Esophagus muscularis mucosa (tissue), 4 donors: ENCODE measurements at regions not wholly inside any gene's neighbourhood (a gene's known extent, or its start where the extent isn't known, plus 50 kb on each side); places are given as distances from the start of the nearest gene placed in this dataset.

ENCODE experiments used
- DNase-seq: peaks from one replicate; pipeline ENCODE4 v3.0.0-alpha.2; 2017; ENCODE audit errors: extremely low spot score
- H3K27ac ChIP-seq, 4 donors: fragments of 200-600 bp; sonication (generic); replicated peaks in 1 of 4; 1 replicate in 3 of 4; 2 replicates in 1 of 4; pipeline ENCODE4 v1.5.1; 2016 to 2019; ENCODE audit warnings: mild to moderate bottlenecking in 1 of 4
- H3K27me3 ChIP-seq, 4 donors: fragments of 200-600 bp; sonication (generic); one replicate each; pipeline versions ENCODE4 v1.5.1 to v1.6.0; 2016 to 2019
- H3K36me3 ChIP-seq, 4 donors: fragments of 200-600 bp; sonication (generic); one replicate each; pipeline ENCODE4 v1.5.1; 2016 to 2019
- H3K4me1 ChIP-seq, 4 donors: fragments of 200-600 bp; sonication (generic); one replicate each; pipeline ENCODE4 v1.5.1; 2016 to 2019
- H3K4me3 ChIP-seq, 4 donors: fragments of 200-600 bp; sonication (generic); 1 replicate in 2 of 4; 2 replicates in 2 of 4; pipeline ENCODE4 v1.5.1; 2016 to 2019; ENCODE audit warnings: mild to moderate bottlenecking in 4 of 4, moderate library complexity in 1 of 4
- H3K9me3 ChIP-seq, 4 donors: fragments of 200-600 bp; sonication (generic); 1 replicate in 3 of 4; 2 replicates in 1 of 4; pipeline ENCODE4 v1.5.1; 2016 to 2019
- CTCF ChIP-seq, 3 experiments: fragments of 200-600 bp in 2 of 3; fragments of 450-650 bp in 1 of 3; sonication (generic) in 2 of 3; IDR thresholded peaks; one replicate each; pipeline ENCODE4 v1.5.1; 2017 to 2019; ENCODE audit warnings: antibody characterized with exemption in 3 of 3, mild to moderate bottlenecking in 2 of 3, moderate library complexity in 1 of 3
- EP300 ChIP-seq: sonication (generic); formaldehyde crosslinking; IDR thresholded peaks from one replicate; pipeline ENCODE4 v1.6.1; 2017; ENCODE audit warnings: antibody characterized with exemption
- POLR2A ChIP-seq: fragments of 450-650 bp; IDR thresholded peaks from one replicate; pipeline ENCODE4 v1.6.1; 2017; ENCODE audit warnings: antibody characterized with exemption, moderate library complexity, mild to moderate bottlenecking, low read depth
- POLR2AphosphoS5 ChIP-seq, 2 donors: sonication (generic); formaldehyde crosslinking; IDR thresholded peaks; one replicate each; pipeline ENCODE4 v1.6.1; 2017; ENCODE audit warnings: antibody characterized with exemption in 2 of 2
- WGBS: methylation state at CpG from one replicate; pipeline ENCODE4 v1.1.5; 2018; 5-methylcytosine and 5-hydroxymethylcytosine counted together
- intact Hi-C: fragments of 100-400 bp; cut with DNase I; formaldehyde crosslinking; loops from one replicate; pipeline ENCODE4 v1.15.1; 2023

GRCh38 chr10:4590807-4591206 is 235.2 kb upstream of the AKR1E2 start:
- DNase-seq, result no peak
- intact Hi-C loops, result no loop called here
- Histone ChIP-seq H3K36me3 (no peaks in the 10 kb centered on the region), H3K4me3 (no peak overlapping the region), H3K4me1 (peaks cover 0 to 26% (median 16%) of the 10 kb centered on the region in 4 donors), H3K9me3 (peaks cover 0 to 3% (median 0%) of the 10 kb centered on the region in 4 donors), H3K27me3 (no peaks in the 10 kb centered on the region), H3K27ac (no peak overlapping the region)
- 100% methylated on average over 1 of the region's 1 CpG for WGBS
- TF ChIP-seq POLR2AphosphoS5 (IDR thresholded peaks at IDR 0.05) (no peak), POLR2A (no peak), EP300 (no peak), CTCF (IDR thresholded peaks at IDR 0.05) (no peak)

GRCh38 chr10:4588824-4589223 is 237.2 kb upstream of the AKR1E2 start:
- Histone ChIP-seq H3K36me3 (no peaks in the 10 kb centered on the region), H3K4me3 (no peak overlapping the region), H3K9me3 (peaks cover 0 to 3% (median 0%) of the 10 kb centered on the region in 4 donors), H3K4me1 (peaks cover 0 to 26% (median 16%) of the 10 kb centered on the region in 4 donors), H3K27me3 (no peaks in the 10 kb centered on the region), H3K27ac (no peak overlapping the region)
- no peak for DNase-seq
- WGBS, result 67% methylated on average over 3 of the region's 3 CpGs
- intact Hi-C loops, result no loop called here
- TF ChIP-seq POLR2AphosphoS5 (IDR thresholded peaks at IDR 0.05) (no peak), CTCF (IDR thresholded peaks at IDR 0.05) (no peak), POLR2A (no peak), EP300 (no peak)

- TF ChIP-seq CTCF (IDR thresholded peaks at IDR 0.05), result no peak
- no peak for TF ChIP-seq POLR2AphosphoS5 (IDR thresholded peaks at IDR 0.05)
- no peak for TF ChIP-seq POLR2A
- no peak for TF ChIP-seq EP300
- peaks cover 0 to 26% (median 16%) of the 10 kb centered on the region in 4 donors for H3K4me1 ChIP-seq
- intact Hi-C loops, result no loop called here
- H3K27ac ChIP-seq, result peak overlapping the region; percentile 28 to 63 (median 51)
- H3K36me3 ChIP-seq, result no peaks in the 10 kb centered on the region
- 100% methylated on average over 1 of the region's 1 CpG for WGBS
- no peak for DNase-seq
- no peak overlapping the region for H3K4me3 ChIP-seq
- H3K9me3 ChIP-seq, result peaks cover 0 to 3% (median 0%) of the 10 kb centered on the region in 4 donors
- H3K27me3 ChIP-seq, result no peaks in the 10 kb centered on the region
These were observed 238.5 kb upstream of the AKR1E2 start for GRCh38 chr10:4587466-4587865.

- intact Hi-C loops, result no loop called here
- WGBS, result 44% methylated on average over 4 of the region's 4 CpGs
- peaks cover 0 to 26% (median 16%) of the 10 kb centered on the region in 4 donors for H3K4me1 ChIP-seq
- TF ChIP-seq EP300 (no peak), CTCF (IDR thresholded peaks at IDR 0.05) (no peak), POLR2A (no peak), POLR2AphosphoS5 (IDR thresholded peaks at IDR 0.05) (no peak)
- H3K36me3 ChIP-seq, result no peaks in the 10 kb centered on the region
- DNase-seq, result no peak
- no peak overlapping the region for H3K4me3 ChIP-seq
- no peaks in the 10 kb centered on the region for H3K27me3 ChIP-seq
- peaks cover 0 to 3% (median 0%) of the 10 kb centered on the region in 4 donors for H3K9me3 ChIP-seq
- peak overlapping the region; percentile 28 to 63 (median 51) for H3K27ac ChIP-seq
These were observed 239.2 kb upstream of the AKR1E2 start for GRCh38 chr10:4586776-4587175.

- Histone ChIP-seq H3K36me3 (no peaks in the 10 kb centered on the region), H3K4me1 (peaks cover 0 to 9% (median 4%) of the 10 kb centered on the region in 4 donors), H3K9me3 (no peaks in the 10 kb centered on the region), H3K27me3 (no peaks in the 10 kb centered on the region), H3K4me3 (no peak overlapping the region), H3K27ac (no peak overlapping the region)
- DNase-seq, result no peak
- intact Hi-C loops, result no loop called here
- TF ChIP-seq POLR2AphosphoS5 (IDR thresholded peaks at IDR 0.05), result no peak
- TF ChIP-seq EP300, result no peak
- no peak for TF ChIP-seq CTCF (IDR thresholded peaks at IDR 0.05)
- TF ChIP-seq POLR2A, result no peak
- WGBS, result 89% methylated on average over 3 of the region's 3 CpGs
These were observed 244.1 kb upstream of the AKR1E2 start for GRCh38 chr10:4581929-4582328.
